NCI-H2171 (cell line): ENCODE measurements at regions not wholly inside any gene's neighbourhood (a gene's known extent, or its start where the extent isn't known, plus 50 kb on each side); places are given as distances from the start of the nearest gene placed in this dataset.

Experiments used
- DNase-seq: peaks from one replicate; lab custom pipeline; 2025; lab: John Stamatoyannopoulos, UW

DNA sequence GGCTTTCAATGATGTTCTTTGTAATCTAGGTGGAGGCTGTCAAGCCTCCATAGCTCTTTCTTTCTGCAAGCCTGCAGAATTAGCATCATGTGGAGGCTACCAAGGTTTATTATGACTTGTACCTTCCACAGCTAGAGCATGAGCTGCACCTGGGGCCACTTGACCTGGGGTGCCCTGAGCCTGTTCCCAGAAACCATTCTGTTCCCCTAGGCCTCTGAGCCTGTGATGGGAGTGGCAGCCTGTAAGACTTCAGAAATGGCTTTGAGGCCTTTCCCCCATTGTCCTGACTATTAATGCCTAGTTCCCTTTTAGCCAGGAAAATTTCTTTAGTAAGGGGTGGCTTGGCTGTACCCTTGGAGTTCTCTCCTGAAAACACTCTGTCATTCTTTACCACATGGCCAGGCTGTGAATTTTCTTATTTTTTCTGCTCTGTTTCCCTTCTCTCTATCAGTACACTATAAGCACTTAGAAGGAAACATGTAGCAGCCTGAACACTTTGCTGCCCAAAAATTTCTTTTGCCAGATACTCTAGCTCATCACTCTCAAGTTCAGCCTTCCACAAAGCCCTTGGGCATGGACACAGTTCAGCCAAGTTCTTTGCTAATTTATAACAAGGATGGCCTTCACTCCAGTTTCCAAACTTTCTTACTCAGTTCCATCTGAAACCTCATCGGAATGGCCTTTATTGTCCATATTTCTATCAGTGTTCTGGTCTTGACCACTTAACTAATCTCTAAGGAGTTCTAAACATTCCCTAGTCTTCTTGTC, 61.4 kb upstream of the NR3C1 start:
- no peak for DNase-seq

GRCh38 chr5:143462431-143462830, 58.9 kb upstream of the NR3C1 start:
- no peak for DNase-seq

DNA sequence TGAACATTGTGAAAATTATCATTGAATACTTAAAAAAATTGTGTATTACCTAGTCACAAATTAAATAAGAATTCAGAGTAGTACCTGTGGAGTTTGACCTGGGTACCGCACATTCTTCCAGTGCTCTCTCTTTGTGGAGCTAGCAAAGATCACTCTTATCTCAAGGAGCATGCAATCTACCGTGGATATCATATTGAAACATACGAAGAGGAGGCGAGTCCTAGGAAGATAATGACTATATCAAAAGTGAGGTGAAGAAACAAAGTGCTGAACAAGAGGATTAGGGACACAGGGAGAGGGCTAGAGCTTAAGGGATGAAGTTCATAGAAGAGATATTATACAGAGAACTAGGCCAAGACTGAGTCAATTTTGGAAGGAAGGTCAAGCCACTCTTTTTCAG, 55.9 kb upstream of the NR3C1 start:
- no peak for DNase-seq

DNA sequence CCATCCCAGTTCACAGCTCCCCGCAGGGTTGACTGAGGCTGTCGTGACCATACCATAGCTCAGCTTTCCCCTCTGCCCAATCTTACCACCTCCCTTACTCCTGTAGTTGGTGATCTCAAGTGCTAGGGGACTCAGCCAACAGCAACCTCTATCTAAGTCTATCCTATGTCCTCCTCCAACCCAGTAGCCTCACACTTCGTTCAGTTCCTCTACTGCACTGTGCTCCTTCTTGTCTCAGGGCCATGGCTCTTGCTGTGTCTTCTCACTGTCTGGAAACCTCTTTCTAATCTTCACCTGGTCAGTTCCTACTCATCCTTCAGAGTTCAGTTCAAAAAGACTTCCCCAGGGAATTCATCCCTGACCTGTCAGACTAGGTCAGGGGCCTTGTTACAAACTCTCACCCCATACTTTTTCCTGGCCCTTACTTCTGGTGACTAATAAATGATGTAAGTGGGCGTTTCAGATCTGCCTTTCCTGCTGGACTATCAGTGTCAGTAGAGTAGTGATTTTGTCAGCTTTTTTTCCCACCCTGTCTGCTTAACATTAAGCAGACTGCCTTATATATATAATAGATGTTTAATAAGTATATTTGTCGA, 53.6 kb upstream of the NR3C1 start:
- no peak for DNase-seq

- no peak for DNase-seq
Measured at GRCh38 chr5:143454936-143455516, 51.5 kb upstream of the NR3C1 start.

DNA sequence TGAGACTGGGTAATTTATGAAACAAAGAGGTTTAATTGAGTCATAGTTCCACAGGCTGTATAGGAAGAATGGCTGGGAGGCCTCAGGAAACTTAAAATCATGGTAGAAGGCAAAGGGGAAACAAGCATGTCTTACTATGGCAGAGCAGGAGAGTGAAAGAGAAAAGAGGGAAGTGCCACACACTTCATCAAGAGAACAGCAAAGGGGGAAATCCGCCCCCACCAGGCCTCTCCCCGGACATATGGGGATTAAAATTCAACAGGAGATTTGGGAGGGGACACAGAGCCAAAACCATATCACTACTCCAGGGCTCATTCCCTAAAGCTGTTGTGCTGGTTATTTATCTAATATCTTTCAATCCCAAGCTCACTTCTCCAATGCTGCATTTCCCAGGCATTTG, 50.2 kb upstream of the NR3C1 start:
- no peak for DNase-seq
